MM.1S (cell line): ENCODE measurements at regions not wholly inside any gene's neighbourhood (a gene's known extent, or its start where the extent isn't known, plus 50 kb on each side); places are given as distances from the start of the nearest gene placed in this dataset.

Experiments
- EZH2 ChIP-seq: fragments of 300-600 bp; sonication (generic); optimal IDR thresholded peaks from 2 replicates; pipeline ENCODE3; 2017; ENCODE audit warnings: low read depth, mild to moderate bottlenecking, antibody characterized with exemption, low read length, mixed read lengths
- EZH2phosphoT487 ChIP-seq: fragments of 300-600 bp; sonication (generic); IDR thresholded peaks from 2 replicates; pipeline ENCODE4 v1.6.1; 2018; ENCODE audit warnings: antibody characterized with exemption, low read length
- TF ChIP-seq, protein P1 (sequence below): fragments of 300-600 bp; sonication (generic); IDR thresholded peaks from 2 replicates; pipeline ENCODE4 v1.5.1; 2016; ENCODE audit warnings: antibody characterized with exemption, low read length, mixed read lengths

DNA sequence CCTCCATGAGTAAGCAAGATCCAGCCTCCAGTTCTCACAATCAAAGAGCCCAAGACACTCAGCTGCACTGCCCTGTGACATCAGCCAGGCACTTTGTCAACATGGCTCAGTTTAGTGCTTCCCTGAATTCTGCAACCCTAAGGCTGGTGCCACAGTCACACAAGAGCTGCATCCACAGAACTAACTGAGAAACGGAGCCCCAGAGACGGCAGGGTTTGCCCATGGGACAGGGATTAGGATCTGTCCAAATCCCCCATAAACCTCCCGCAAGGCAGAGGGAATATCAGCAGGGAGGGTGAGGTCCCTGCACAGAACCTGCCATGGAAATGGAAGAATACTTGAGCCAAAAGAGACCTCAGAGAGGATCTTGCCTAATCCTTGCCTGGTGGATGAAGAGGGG is 70.4 kb upstream of the UQCRFS1 start:
- TF ChIP-seq, protein P1, sequence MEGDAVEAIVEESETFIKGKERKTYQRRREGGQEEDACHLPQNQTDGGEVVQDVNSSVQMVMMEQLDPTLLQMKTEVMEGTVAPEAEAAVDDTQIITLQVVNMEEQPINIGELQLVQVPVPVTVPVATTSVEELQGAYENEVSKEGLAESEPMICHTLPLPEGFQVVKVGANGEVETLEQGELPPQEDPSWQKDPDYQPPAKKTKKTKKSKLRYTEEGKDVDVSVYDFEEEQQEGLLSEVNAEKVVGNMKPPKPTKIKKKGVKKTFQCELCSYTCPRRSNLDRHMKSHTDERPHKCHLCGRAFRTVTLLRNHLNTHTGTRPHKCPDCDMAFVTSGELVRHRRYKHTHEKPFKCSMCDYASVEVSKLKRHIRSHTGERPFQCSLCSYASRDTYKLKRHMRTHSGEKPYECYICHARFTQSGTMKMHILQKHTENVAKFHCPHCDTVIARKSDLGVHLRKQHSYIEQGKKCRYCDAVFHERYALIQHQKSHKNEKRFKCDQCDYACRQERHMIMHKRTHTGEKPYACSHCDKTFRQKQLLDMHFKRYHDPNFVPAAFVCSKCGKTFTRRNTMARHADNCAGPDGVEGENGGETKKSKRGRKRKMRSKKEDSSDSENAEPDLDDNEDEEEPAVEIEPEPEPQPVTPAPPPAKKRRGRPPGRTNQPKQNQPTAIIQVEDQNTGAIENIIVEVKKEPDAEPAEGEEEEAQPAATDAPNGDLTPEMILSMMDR = no peak
- TF ChIP-seq EZH2phosphoT487 (no peak), EZH2 (no peak)
